GM21515 (cell line): ENCODE measurements at regions not wholly inside any gene's neighbourhood (a gene's known extent, or its start where the extent isn't known, plus 50 kb on each side); places are given as distances from the start of the nearest gene placed in this dataset.

Experiments
- ATAC-seq: cut with Tn5 transposase; IDR thresholded peaks from one replicate; pipeline ENCODE4 v1.9.1; 2021; ENCODE audit not compliant: unreplicated experiment

DNA sequence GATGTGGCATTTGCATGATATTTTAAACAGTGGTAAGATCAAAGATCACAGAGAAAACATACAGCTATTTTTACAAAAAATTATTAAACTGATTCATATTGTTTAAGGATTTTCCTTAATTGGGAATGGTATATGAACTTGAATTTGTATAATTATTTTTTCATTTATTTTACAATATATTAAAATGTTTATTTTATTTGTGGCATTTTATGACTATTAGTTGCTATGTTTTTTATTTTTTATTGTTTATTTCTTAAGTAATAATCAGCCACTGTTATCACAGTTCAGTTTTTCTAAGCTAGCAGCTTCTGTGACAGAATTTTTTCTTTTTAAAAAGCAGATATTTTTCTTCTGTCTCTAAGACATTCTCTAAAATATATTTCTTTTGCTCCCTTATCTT, 387.0 kb upstream of the KHDRBS2 start:
- no peak for ATAC-seq

DNA sequence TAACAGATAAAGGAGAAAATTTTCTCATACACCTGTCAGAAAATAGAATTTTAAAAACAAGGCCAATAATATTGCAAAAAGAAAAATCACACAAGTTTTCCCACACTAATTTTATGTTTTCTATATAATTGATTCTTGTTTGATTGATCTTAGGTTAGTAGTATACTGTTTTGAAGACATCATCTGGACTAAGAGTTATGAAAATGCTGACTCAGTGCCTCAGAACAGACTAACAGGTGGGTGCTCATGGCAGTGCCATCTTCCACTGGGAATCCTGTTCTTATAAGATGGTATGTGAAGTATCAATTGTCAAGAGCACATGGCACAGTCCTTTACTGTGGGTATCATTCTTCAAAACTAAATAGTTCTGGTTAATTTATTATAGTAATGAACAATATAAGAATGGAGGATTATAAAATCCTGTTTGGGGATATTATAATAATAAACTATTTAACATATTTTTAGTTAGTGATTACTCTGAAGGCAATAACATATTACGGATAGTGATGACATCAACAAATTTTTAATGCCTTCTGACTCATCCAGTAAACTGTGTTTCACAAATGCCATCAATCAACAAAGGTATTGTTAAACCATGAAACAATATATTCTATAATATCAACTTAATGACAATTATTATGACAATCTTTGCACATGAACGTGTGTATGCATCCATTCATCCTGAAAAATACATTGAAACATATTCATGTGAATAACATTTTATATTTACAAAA, 384.6 kb upstream of the KHDRBS2 start:
- no peak for ATAC-seq

DNA sequence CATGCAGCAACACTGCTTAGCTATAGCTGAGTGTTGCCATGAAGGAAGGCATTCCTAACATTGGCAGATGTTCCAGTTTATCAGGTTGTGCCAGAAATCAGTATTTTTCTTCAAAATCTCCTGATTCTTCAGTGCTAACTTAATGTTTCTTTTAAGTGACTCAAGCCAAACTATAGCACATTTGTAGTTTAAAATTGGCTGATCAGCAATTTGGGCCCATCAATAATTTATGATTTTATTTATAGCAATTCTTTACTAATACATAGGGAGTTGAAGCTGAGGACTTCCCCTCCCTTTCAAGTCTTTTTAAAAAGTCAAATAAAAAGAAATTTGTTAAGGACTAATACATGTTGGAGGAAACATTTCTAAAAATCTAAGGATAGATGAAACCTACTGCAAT, 383.8 kb upstream of the KHDRBS2 start:
- no peak for ATAC-seq

GRCh38 chr6:62652692-62653328, 366.8 kb upstream of the KHDRBS2 start:
- ATAC-seq: no peak

GRCh38 chr6:62645274-62645673, 359.2 kb upstream of the KHDRBS2 start:
- ATAC-seq: no peak

DNA sequence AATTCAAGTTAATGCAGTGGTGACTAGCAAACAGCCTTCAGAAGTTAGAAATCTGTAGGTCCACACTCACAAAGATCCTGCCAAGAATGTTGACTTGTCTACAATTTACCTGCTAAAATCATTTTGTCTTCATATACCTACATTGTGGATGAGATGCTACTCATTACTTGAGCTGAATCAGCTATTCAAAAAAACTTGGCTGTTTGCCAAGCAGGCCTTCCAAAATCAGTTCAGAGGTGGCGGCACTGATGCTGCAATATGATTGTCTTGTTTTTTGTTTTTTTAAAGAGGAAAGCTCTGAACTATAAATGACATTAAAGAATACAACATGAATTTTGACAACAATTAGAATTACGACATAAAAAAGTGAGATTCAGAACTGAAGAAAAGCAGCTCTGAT, 354.7 kb upstream of the KHDRBS2 start:
- no peak for ATAC-seq

DNA sequence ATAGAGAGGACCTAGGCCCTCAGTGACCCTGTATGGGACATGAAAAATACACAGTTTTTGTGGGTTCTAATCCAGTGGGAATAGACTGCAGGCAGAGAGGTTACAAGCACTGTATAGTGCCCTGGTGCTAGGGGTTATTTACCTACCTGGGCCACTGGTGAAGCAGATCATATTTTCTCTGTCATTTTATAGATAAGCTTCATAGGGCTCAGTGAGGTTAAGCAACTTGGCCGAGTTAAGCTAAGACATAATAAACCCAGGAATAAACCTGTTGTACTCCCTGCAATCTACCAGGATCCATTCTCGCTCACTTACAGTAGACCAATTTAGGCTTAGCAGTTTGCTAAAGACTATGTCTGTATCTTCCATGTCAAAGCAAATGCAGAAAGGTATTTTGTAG, 340.6 kb upstream of the KHDRBS2 start:
- ATAC-seq: no peak

- ATAC-seq: no peak
These were observed 338.0 kb upstream of the KHDRBS2 start for GRCh38 chr6:62623846-62624532.

GRCh38 chr6:62615366-62616015, 329.5 kb upstream of the KHDRBS2 start:
- ATAC-seq: no peak

DNA sequence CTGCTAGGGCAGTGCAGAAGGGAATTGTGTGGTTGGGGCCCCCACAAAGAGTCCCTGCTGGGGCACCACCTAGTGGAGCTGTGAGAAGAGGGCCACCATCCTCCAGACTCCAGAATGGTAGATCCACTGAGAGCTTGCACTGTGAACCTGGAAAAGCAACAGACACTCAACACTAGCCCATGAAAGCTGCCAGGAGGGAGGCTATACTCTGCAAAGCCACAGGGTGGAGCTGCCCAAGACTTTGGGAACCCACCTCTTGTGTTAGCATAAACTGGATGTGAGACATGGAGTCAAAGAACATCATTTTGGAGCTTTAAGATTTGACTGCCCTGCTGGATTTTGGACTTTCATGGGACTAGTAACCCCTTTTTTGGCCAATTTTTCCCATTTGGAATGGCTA, 328.4 kb upstream of the KHDRBS2 start:
- no peak for ATAC-seq

DNA sequence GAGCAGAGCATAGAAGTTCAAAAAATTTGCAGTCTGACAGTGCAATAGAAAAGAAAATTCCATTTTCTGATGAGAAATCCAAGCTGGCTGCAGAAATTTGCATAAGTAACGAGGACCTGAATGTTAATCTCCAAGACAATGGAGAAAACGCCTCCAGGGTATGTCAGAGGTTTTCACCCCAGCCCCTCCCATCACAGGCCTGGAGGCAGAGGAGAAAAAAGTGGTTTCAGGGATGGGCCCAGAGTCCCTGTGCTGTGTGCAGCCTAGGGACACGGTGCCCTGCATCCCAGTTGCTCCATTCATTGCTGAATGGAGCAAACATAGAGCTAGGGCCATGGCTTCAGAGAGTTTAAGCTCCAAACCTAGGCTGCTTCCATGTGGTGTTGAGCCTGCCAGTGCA, 327.9 kb upstream of the KHDRBS2 start:
- ATAC-seq: no peak

DNA sequence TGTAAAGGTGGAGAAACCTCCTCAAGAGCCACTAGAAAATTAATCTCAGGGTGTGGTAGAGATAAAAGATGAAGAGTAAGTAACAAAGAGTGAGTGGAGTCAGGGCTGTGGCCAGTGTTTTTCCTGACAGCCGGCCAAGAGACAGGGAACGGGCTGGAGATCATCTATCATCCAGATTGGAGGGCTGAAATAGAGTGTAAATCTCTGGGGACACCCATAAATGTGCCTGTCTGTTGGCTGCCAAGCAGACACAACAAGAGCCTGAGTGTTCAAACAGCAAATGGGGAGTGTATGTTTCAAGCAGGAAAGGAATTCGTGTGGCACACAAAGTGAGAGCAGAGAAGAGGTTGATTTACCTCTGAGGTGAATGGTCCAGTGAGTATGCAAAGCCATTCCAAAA, 326.4 kb upstream of the KHDRBS2 start:
- no peak for ATAC-seq

GRCh38 chr6:62570372-62570771, 284.3 kb upstream of the KHDRBS2 start:
- no peak for ATAC-seq

- ATAC-seq: no peak
These were observed 255.5 kb upstream of the KHDRBS2 start for GRCh38 chr6:62541502-62541901.

- no peak for ATAC-seq
These were observed 245.0 kb upstream of the KHDRBS2 start for GRCh38 chr6:62530985-62531384.

DNA sequence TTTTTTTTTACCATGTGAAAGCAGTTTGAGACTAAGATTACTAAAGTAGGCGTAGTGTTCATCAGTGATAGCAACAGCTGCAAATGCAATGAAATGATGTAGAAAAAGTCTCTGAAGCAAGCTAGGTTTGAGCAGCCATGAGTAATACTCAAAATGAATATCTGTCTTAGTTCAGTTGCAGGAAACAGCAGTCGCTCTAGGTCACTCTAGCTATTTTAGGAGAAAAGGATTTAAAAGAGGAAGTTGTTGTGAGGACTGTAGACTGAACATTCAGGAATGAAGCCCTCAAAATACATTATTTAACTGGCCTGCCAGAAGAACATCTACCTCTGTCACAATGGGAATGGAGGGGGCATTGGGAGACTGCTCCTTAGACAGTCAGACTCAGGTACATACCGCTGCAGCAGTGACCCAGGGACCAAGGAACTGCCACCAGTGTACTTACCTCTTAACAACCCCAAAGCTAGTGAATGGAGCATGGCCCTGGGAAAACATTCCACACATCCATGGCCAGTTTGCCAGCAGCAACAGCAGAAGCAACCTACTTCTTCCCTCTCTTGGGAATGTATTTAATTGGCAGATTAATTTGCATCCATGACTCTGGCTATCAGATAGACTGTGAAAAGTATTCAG, 243.0 kb upstream of the KHDRBS2 start:
- ATAC-seq: no peak

DNA sequence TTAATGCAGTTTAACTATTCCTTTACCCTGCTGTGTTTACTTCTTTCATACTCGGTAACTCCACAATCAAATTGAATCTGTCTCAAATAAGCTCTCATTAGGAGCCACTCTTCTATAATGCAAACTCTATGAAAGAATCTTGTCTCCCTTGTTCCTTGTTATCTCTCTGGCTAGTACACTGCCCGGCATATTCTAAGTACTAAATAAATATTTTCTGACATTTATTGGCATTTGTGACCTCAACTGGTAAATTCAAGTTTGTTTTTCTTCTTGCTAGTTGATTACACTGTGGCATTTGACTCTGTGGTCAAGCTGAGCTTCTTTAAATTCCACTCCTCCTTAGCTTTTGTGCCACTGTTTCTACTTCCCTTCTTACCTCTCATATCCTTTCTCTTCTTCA, 237.6 kb upstream of the KHDRBS2 start:
- no peak for ATAC-seq

GRCh38 chr6:62519574-62519973, 233.5 kb upstream of the KHDRBS2 start:
- ATAC-seq: no peak

- ATAC-seq: no peak
These were observed 230.5 kb upstream of the KHDRBS2 start for GRCh38 chr6:62516291-62517141.

- no peak for ATAC-seq
These were observed 206.3 kb upstream of the KHDRBS2 start for GRCh38 chr6:62492192-62492822.
